DMS53 (cell line): ENCODE measurements at regions not wholly inside any gene's neighbourhood (a gene's known extent, or its start where the extent isn't known, plus 50 kb on each side); places are given as distances from the start of the nearest gene placed in this dataset.
"Not testable (repeated sequence)": the region's sequence is repeated elsewhere in the genome, so short reads cannot be mapped to it uniquely, and the experiment has no call there.

Experiments used
- DNase-seq: peaks from one replicate; lab custom pipeline; 2025; lab: John Stamatoyannopoulos, UW

DNA sequence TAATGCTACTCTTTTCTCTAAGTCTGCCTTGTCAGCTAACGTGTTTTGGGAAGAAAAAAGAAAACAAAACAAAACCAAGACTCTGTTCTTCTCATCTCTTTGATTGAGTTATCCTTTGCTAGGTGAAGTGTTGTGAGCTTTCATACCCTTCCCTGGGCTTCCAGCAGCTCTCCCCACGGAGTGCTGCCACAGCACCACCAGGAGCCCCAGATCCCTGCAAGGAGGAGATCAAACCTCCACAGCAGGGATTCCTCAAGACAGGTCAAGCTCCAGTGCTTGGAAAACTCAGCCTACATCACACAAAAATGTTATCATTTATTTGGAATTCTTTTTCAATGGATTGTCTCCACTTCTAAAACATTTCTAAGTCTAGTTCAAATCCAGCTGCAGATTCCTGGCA lies 1981.9 kb upstream of the TENM3 start:
- DNase-seq, result no peak

GRCh38 chr4:180280076-180280475 lies 1963.1 kb upstream of the TENM3 start:
- no peak for DNase-seq

DNA sequence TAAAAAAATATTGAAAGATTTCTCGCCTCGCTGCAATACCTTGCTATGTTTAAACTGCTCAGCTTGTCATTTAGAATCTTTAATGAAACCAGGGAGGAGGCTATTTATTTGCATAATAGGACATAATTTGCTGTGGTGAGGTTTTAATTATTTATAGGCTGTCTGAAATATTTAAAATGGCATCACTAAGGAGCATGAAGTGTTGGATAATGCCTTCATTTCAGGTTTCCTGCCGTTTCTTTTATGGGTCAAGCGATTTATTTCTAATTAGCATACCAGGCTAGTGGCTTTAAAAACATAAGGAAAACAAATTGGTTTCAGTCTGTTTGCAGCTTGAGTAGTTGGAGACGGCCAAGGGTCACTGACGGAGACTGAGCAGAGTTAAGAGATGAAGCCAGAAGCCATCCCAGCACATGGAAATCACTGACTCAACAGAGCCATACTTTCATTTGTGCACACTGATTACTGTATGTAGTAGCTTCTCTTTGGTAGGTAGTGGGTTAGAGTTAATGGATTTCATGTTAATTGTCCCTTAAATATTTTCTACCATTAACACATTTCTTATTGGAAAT lies 1962.4 kb upstream of the TENM3 start:
- no peak for DNase-seq

DNA sequence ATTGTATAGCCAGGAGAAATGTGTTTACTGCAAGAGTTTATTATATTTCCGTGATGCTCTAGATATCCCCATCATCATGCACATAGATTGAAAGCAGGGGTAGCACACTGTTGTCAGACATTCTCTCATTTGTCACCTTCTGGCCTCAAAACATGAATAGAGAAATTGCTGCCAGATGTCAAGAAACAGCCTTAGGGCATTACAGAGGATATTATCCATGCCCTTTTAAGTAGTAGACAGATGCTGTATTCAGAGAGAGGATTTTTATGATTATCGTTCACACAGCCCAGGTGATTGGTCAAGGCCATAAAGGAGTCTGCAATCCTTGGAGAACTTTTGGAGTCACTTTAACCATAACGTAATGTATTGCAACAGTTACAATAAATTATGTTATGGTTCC lies 1961.5 kb upstream of the TENM3 start:
- DNase-seq, result no peak

DNA sequence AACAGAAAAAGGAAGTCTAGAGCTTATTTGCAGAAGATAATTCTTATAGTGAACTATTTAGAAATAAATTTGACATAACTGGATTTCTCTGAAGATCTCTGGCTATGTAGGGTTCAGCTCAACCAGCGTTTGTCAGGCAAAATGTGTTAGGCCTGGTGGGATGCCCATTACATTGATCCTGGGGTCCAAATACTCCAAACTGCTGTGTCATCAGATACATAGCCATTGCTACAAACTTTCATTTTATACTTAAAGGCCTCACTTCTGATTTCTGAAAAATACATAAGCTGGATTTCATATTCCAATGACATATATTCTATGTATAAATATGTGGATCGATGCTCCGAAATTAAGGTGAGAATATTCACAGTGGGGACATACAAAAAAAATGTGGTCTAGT lies 1958.9 kb upstream of the TENM3 start:
- DNase-seq, result no peak

- no peak for DNase-seq
Observed at GRCh38 chr4:180285796-180286195, 1957.4 kb upstream of the TENM3 start.

DNA sequence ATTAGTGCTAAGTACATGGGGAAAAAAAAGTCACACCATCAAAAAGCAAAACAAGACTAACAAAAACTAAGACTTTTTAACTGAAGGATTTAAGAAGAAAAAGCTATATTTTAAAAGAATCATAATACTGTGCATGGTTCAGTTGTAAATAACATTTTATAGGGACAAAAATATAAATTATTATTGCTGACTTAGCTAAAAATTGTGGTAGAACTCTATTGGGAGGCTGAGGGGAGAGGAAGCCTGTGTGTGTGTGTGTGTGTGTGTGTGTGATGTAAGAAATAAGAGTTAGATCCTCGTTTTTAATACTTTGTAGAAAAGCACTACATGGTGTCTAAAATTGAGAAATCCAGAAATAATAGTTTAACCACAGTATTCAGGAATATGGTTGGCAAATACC lies 1950.9 kb upstream of the TENM3 start:
- no peak for DNase-seq

DNA sequence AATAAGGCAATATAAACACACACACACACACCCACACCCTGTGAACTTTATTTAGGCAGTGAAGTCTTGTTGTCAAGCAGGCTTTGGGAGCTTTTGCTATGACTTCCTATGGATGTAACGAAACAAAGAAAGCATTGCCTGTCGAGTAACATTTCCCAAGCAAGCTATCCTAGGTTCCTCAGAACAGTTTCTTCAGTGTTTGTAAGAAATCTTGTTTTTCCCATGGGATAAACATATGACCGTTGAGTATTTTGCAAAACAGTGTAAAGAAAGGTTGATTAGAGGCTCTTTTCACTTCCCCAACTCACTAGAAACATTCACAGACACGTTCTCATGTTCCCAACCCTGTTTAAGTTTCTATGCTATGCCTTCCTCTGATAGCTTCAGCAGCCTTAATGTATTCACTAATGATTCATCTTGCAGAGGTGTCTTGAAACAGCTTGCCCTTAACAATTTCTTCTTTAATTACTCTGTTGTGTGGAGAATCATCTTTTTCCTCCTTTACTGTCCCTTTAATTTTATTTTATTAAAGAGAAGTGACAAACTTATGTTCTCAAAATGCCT lies 1947.1 kb upstream of the TENM3 start:
- no peak for DNase-seq

DNA sequence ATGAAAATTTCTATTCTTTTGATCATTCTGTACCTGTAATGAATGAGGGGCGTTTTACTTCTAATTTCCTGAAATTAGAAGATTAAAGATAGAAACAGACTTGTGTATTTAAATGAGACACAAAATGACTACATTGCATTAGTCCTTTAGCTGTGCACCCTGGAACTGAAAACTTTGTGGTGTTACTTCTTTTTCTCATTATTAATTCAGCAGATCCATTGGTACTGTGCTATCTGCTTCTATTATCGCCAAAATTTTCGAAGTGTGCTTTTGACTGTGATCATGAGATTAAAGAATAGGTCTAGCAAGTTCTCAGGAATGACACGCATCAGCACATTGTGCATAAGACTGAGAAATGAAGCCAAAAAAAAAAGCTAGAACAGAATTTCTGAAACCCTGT lies 1938.9 kb upstream of the TENM3 start:
- DNase-seq, result no peak

DNA sequence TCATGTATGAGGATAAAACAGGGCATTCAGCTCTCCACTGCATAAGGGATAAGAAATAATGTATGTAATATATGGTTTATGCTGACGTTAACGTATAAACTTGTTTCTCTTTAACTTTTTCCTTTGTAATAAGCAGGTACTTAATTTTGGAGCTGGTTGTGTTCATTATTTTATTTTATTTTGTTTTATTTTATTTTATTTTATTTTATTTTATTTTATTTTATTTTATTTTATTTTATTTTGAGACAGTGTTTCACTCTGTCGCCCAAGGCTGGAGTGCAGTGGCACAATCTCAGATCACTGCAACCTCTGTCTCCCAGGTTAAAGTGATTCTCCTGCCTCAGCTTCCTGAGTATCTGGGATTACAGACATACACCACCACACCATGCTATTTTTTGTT lies 1932.6 kb upstream of the TENM3 start:
- no peak for DNase-seq

- no peak for DNase-seq
Observed at GRCh38 chr4:180314972-180315371, 1928.2 kb upstream of the TENM3 start.

GRCh38 chr4:180330521-180330920 lies 1912.7 kb upstream of the TENM3 start:
- no peak for DNase-seq

- no peak for DNase-seq
Observed at GRCh38 chr4:180333162-180333561, 1910.0 kb upstream of the TENM3 start.

GRCh38 chr4:180335566-180335965 lies 1907.6 kb upstream of the TENM3 start:
- no peak for DNase-seq

- no peak for DNase-seq
Observed at GRCh38 chr4:180336494-180337090, 1906.6 kb upstream of the TENM3 start.

DNA sequence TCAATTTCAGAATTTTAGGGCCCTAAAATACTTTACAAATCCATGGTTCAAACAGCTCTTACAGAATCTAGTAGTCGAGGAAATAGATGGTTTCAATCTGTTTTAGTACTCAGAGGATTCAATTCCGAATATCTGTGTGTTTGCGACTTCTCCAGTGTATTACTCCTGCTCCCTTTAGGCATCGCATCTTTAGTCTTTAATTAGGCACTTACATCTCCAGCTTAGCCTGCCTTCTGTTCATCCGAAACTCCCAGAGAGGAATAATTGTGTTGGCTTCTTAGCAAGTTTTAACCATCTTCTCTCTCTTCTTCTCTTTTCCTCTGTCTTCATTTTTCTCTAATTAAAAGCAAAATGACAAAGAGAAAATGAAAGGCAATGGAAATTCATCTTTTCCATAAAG lies 1901.3 kb upstream of the TENM3 start:
- no peak for DNase-seq

- no peak for DNase-seq
Observed at GRCh38 chr4:180350901-180351300, 1892.3 kb upstream of the TENM3 start.

DNA sequence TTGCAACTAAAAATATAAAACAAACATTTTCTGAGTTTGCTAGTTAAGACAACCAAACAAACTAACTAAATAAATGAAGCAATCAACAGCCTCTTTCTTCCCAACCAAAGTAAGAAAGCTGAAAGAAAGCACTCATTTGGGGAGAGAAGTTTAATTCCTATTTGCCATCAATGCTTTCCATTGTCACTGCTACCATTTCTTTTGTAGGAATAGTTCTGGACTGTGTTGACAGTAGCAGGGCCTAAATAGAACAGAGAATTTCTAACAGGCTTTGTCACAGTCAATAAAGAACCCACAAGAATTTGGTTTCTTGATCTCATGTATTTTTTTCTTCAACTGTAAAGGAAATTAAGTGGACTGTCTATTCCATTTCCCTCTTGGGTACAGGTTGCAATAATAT lies 1886.4 kb upstream of the TENM3 start:
- no peak for DNase-seq

DNA sequence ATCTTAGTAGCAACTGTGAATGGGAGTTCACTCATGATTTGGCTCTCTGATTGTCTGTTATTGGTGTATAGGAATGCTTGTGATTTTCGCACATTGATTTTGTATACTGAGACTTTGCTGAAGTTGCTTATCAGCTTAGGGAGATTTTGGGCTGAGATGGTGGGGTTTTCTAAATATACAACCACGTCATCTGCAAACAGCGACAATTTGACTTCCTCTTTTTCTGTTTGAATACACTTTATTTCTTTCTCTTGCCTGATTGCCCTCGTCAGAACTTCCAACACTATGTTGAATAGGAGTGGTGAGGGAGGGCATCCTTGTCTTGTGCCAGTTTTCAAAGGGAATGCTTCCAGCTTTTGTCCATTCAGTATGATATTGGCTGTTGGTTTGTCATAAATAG lies 1883.1 kb upstream of the TENM3 start:
- not testable (repeated sequence) for DNase-seq

DNA sequence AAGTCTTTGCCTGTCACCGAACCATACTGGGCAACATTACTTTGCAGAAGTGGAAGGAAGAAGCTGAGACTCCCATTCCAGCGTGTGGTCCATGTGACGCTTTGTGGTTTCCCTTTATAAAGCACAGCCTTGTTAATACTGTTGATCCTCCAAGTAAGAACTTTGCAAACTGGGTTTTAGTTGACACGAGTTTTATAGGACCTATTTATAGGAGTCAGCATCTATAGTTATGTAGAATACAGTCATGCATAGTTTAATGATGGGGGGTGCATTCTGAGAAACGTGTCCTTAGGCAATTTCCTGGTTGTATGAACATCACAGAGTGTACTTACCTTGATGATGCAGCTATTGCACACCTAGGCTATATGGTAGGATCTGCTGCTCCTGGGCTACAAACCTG lies 1879.4 kb upstream of the TENM3 start:
- DNase-seq, result no peak

GRCh38 chr4:180372691-180373090 lies 1870.5 kb upstream of the TENM3 start:
- no peak for DNase-seq

GRCh38 chr4:180377741-180378140 lies 1865.5 kb upstream of the TENM3 start:
- no peak for DNase-seq

DNA sequence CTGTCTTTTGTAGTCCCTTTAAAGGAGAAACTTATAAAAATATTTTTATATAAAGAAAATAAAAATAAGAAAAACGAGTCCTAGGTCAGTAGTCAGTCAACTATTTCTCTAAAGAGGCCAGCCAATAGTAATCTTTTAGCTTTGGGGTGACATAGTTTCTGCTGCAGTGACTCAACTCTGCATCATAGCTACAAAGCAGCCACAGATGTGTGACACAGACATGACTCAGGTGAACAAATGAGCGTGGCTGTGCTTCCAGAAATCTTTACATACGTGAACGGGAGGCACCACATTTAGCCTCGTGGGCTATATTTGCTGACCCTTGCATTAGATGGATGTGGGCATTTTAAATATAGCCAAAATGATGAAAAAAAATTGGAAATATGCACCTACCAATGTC lies 1862.5 kb upstream of the TENM3 start:
- peak; percentile 2 for DNase-seq

DNA sequence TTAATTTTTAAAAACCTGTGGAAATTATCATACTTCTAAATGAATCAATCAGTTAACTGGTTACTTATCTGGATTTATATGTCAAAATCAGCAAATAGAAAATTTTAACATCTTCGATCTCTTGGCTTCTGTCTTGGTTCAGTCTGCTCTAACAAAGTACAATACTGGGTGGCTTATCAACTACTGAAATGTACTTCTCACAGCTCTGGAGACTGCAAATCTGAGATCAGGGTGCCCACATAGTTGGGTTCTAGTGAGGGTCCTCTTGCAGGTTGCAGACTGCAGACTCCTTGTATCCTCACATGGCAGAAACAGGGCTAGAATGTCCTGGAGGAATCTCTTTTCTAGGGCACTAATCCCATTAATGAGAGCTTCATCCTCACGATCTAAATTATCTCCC lies 1851.6 kb upstream of the TENM3 start:
- no peak for DNase-seq
